PC-9 (cell line): ENCODE measurements at regions not wholly inside any gene's neighbourhood (a gene's known extent, or its start where the extent isn't known, plus 50 kb on each side); places are given as distances from the start of the nearest gene placed in this dataset.

Experiments used
- BruUV-seq: library from RNA; stranded (reverse); fragments of 400-500 nt; replicated peaks from 2 replicates; lab custom pipeline; 2021; lab: Mats Ljungman, UMichigan
- CTCF ChIA-PET: fragments of 300-600 bp; sonication (Branson Sonifier 250); formaldehyde crosslinking; loops from one replicate; lab custom pipeline; 2022; ENCODE audit warnings: antibody characterized with exemption; lab: Charles Lee
- POLR2A ChIA-PET: fragments of 300-600 bp; sonication (Branson Sonifier 250); formaldehyde crosslinking; loops from one replicate; lab custom pipeline; 2022; ENCODE audit warnings: antibody characterized with exemption; ENCODE audit not compliant: unreplicated experiment; lab: Charles Lee
- DNase-seq, 2 experiments: peaks; one replicate each; pipeline versions ENCODE4 v3.0.0 to v3.0.0-alpha.2; 2015 to 2022; ENCODE audit warnings: mixed read lengths in 1 of 2
- H2AFZ ChIP-seq: fragments of 200-600 bp; sonication (generic); 2 replicates; pipeline ENCODE4 v1.8.1; 2017; ENCODE audit warnings: antibody characterized with exemption
- H3F3A ChIP-seq: fragments of 200-600 bp; sonication (generic); 2 replicates; pipeline ENCODE4 v1.8.1; 2017; ENCODE audit warnings: antibody characterized with exemption, mild to moderate bottlenecking, low read depth; ENCODE audit not compliant: insufficient read depth
- H3K27ac ChIP-seq: fragments of 200-600 bp; sonication (generic); 2 replicates; pipeline ENCODE4 v1.6.1; 2016; ENCODE audit warnings: mixed run types
- H3K27me3 ChIP-seq: fragments of 200-600 bp; sonication (generic); 2 replicates; pipeline ENCODE4 v1.6.1; 2016; ENCODE audit warnings: low read depth, mixed run types; ENCODE audit not compliant: insufficient read depth
- H3K36me3 ChIP-seq: fragments of 200-600 bp; sonication (generic); 2 replicates; pipeline ENCODE4 v1.6.1; 2016; ENCODE audit warnings: low read depth, mixed run types
- H3K4me1 ChIP-seq: fragments of 200-600 bp; sonication (generic); replicated peaks from 2 replicates; pipeline ENCODE4 v1.6.1; 2016; ENCODE audit warnings: mixed run types; ENCODE audit not compliant: insufficient read depth
- H3K4me2 ChIP-seq: fragments of 200-600 bp; sonication (generic); 2 replicates; pipeline ENCODE4 v1.6.1; 2017; ENCODE audit warnings: mixed run types
- H3K4me3 ChIP-seq: fragments of 200-600 bp; sonication (generic); 2 replicates; pipeline ENCODE4 v1.6.1; 2016; ENCODE audit warnings: mixed run types
- H3K79me2 ChIP-seq: fragments of 200-600 bp; sonication (generic); 2 replicates; pipeline ENCODE4 v1.6.1; 2017; ENCODE audit warnings: low read depth, mixed run types
- H3K9me2 ChIP-seq: fragments of 200-600 bp; sonication (generic); 2 replicates; pipeline ENCODE4 v1.8.1; 2017; ENCODE audit warnings: mild to moderate bottlenecking; ENCODE audit not compliant: insufficient read depth
- H3K9me3 ChIP-seq: fragments of 200-600 bp; sonication (generic); 2 replicates; pipeline ENCODE4 v1.8.1; 2016; ENCODE audit warnings: low read depth; ENCODE audit not compliant: insufficient read depth
- H4K20me1 ChIP-seq: fragments of 200-600 bp; sonication (generic); 2 replicates; pipeline ENCODE4 v1.8.1; 2017; ENCODE audit not compliant: insufficient read depth
- CTCF ChIP-seq: fragments of 200-600 bp; sonication (generic); conservative IDR thresholded peaks from 2 replicates; pipeline ENCODE4 v1.6.1; 2017; ENCODE audit warnings: mixed run types, antibody characterized with exemption, mild to moderate bottlenecking, moderate library complexity
- EZH2 ChIP-seq: fragments of 200-600 bp; sonication (generic); IDR thresholded peaks from 2 replicates; pipeline ENCODE4 v1.8.0; 2017; ENCODE audit warnings: antibody characterized with exemption, low read depth
- intact Hi-C: fragments of 100-400 bp; cut with micrococcal nuclease; formaldehyde crosslinking; loops from one replicate; pipeline ENCODE4 v1.10.0; 2022; ENCODE audit not compliant: unreplicated experiment

- POLR2A ChIA-PET, result no interaction called here
- Histone ChIP-seq H3K27ac (no peak overlapping the region), H3K4me3 (no peak overlapping the region), H3K9me3 (peaks cover 4% of the 10 kb centered on the region; the same call in 1 of the 2 replicates), H3K79me2 (no peaks in the 10 kb centered on the region), H3K4me2 (no peak overlapping the region), H3K27me3 (no peaks in the 10 kb centered on the region; the same call in 1 of the 2 replicates), H2AFZ (no peak overlapping the region), H3F3A (no peaks in the 10 kb centered on the region), H3K9me2 (no peaks in the 10 kb centered on the region), H3K36me3 (no peaks in the 10 kb centered on the region), H3K4me1 (no peaks in the 10 kb centered on the region), H4K20me1 (no peaks in the 10 kb centered on the region)
- intact Hi-C loops, result no loop called here
- DNase-seq, result no peak
- BruUV-seq, result no TSS peak
- CTCF ChIA-PET, result interaction anchor here (0.7 kb wide), 2 partner anchors 91 to 521 kb away, joined by 11 to 14 read pairs; no protein-coding TSS in a partner anchor
- TF ChIP-seq EZH2 (no peak), CTCF (no peak)
These were observed 304.3 kb downstream of the CDCA7 start for GRCh38 chr2:173658946-173659371.

DNA sequence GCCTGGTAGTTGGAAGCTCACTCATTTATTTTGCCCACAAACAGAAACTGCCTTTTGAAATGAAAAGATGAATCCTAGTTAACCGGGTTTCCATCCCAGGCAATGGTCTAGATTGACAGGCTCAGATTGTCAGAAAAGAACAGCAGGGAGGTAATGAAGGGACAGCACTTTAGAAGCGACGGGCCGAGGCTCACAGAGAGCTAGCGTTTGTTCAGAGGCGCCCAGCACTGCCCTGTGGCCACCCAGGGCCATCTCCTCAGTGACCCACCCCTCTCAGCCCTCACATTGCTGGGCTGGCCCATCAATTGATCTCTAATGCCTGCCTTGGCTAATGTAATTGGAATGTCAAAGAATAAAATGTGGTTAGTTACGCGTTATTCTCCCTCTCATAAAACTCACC lies 304.8 kb downstream of the CDCA7 start:
- ChIA-PET CTCF (interaction anchor here (0.7 kb wide), 2 partner anchors 91 to 520 kb away, joined by 11 to 14 read pairs; no protein-coding TSS in a partner anchor), POLR2A (no interaction called here)
- Histone ChIP-seq H3K4me3 (no peak overlapping the region), H4K20me1 (no peaks in the 10 kb centered on the region), H2AFZ (no peak overlapping the region), H3K4me2 (no peak overlapping the region), H3K79me2 (no peaks in the 10 kb centered on the region), H3K9me3 (peaks cover 4% of the 10 kb centered on the region; the same call in 1 of the 2 replicates), H3K9me2 (no peaks in the 10 kb centered on the region), H3K27me3 (peaks cover 2% of the 10 kb centered on the region; the same call in 1 of the 2 replicates), H3K36me3 (no peaks in the 10 kb centered on the region), H3K4me1 (no peaks in the 10 kb centered on the region), H3K27ac (no peak overlapping the region), H3F3A (no peaks in the 10 kb centered on the region)
- BruUV-seq, result no TSS peak
- TF ChIP-seq EZH2 (no peak), CTCF (no peak)
- DNase-seq, result no peak
- intact Hi-C loops, result no loop called here

DNA sequence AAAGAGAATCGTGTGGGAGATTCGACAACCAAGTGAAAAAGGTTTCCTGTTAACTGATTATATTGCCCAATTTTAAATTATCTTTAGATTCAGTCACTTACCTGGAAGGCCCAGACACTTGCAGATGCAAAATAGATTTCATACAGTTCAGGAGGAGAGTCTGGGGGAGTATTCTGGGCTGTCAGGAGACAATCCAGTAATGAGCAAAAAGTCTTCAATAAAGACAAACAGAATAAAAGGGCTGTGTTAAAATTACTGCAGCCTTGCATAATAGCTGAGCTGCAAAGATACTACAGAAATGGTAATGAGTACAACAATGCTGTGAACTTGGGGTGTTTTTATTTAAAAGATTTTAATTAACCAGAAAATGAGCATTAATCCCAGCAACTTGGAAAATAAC lies 303.6 kb downstream of the SP3 start:
- Histone ChIP-seq H3K4me1 (no peaks in the 10 kb centered on the region), H3K79me2 (no peaks in the 10 kb centered on the region), H3K4me2 (no peak overlapping the region), H2AFZ (no peak overlapping the region), H3K36me3 (no peaks in the 10 kb centered on the region), H3F3A (no peaks in the 10 kb centered on the region), H3K27ac (no peak overlapping the region), H3K9me2 (no peaks in the 10 kb centered on the region), H3K27me3 (peaks cover 4% of the 10 kb centered on the region; the same call in 1 of the 2 replicates), H3K9me3 (peaks cover 4% of the 10 kb centered on the region; the same call in 1 of the 2 replicates), H4K20me1 (no peaks in the 10 kb centered on the region), H3K4me3 (no peak overlapping the region)
- no peak for DNase-seq
- BruUV-seq, result no TSS peak
- ChIA-PET POLR2A (interaction anchor here (0.6 kb wide), 1 partner anchor 636 kb away, joined by 4 read pairs; no protein-coding TSS in a partner anchor), CTCF (no interaction called here)
- TF ChIP-seq EZH2 (no peak), CTCF (no peak)
- intact Hi-C loops, result loop anchor here (10.0 kb wide), 1 partner anchor 683 kb away; no protein-coding TSS in a partner anchor
